ENCODE measurements at regions not wholly inside any gene's neighbourhood (a gene's known extent, or its start where the extent isn't known, plus 50 kb on each side); places are given as distances from the start of the nearest gene placed in this dataset.

DNA sequence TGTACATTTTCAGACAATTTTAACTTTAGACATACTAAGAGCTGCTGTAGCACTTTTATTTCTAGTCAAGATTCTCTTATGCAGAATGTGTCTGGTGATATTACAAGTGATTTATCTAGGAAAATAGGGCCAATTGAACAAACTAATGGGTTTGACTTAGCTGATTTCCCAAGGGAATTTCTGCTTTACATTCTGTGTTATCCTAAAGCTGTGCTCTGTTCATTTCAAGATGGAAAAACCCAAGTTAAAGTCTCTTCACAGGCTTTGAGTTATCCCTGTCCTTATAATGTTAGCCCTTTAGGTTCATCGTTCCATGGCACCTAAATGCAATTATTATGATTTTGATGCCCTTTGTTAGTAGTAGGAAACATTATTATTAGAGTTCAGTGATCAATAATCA is 704.9 kb upstream of the CDH18 start:
- no peak for TF ChIP-seq PAX5 (IDR thresholded peaks at IDR 0.05; ENCODE audit: insufficient read depth, low read length, severe bottlenecking)
- TF ChIP-seq POLR2A (IDR thresholded peaks at IDR 0.05; ENCODE audit: low read depth, low read length) = no peak
- TF ChIP-seq POLR2AphosphoS5 (IDR thresholded peaks at IDR 0.05; ENCODE audit: low read depth, low read length) = no peak
- no peak for TF ChIP-seq TAF1 (IDR thresholded peaks at IDR 0.05; ENCODE audit: low read depth, low read length)
- TF ChIP-seq SPI1 (IDR thresholded peaks at IDR 0.05; ENCODE audit: low read depth, low read length) = no peak

Measured in GM12891 (cell line).